ENCODE measurements at regions not wholly inside any gene's neighbourhood (a gene's known extent, or its start where the extent isn't known, plus 50 kb on each side); places are given as distances from the start of the nearest gene placed in this dataset.

DNA sequence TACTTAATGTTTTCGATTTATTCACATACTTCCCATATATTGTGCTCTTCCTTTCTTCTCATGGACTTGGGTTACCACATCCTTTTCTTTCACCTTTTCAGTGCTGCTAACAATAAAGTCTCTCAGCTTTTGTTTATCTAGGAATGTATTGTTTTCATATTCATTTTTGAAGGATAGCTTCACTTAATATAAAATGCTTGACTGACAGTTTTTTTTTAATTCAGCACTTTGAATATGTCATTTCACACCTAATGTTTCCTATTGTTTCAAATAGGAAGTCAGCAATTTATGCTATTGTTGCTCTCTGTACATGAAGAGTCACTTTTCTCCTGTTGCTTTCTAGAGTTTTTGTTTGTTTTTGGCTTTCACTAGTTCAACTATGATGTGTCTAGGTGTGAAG, 738.3 kb upstream of the STXBP6 start:
- TF ChIP-seq IRF2 (CRISPR knock-in tag; IDR thresholded peaks at IDR 0.05) = no peak
- TF ChIP-seq POLR2A (conservative IDR thresholded peaks at IDR 0.05) = no peak
- TF ChIP-seq HDGF (IDR thresholded peaks at IDR 0.05) = no peak
- TF ChIP-seq KLF6 (CRISPR knock-in tag; IDR thresholded peaks at IDR 0.05; ENCODE audit: borderline replicate concordance) = no peak
- TF ChIP-seq, protein P1, sequence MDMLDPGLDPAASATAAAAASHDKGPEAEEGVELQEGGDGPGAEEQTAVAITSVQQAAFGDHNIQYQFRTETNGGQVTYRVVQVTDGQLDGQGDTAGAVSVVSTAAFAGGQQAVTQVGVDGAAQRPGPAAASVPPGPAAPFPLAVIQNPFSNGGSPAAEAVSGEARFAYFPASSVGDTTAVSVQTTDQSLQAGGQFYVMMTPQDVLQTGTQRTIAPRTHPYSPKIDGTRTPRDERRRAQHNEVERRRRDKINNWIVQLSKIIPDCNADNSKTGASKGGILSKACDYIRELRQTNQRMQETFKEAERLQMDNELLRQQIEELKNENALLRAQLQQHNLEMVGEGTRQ (CRISPR knock-in tag; IDR thresholded peaks at IDR 0.05) = no peak
- no peak for TF ChIP-seq TEAD4 (IDR thresholded peaks at IDR 0.05; ENCODE audit: low read length)
- no peak for TF ChIP-seq TEAD4 (CRISPR knock-in tag; IDR thresholded peaks at IDR 0.05; ENCODE audit: borderline replicate concordance)
- no peak for TF ChIP-seq TCF7L2 (IDR thresholded peaks at IDR 0.05; ENCODE audit: low read depth, low read length)
- no peak for TF ChIP-seq CEBPG (CRISPR knock-in tag; IDR thresholded peaks at IDR 0.05)
- TF ChIP-seq CEBPG (tag; conservative IDR thresholded peaks at IDR 0.05 in 1 of 2, IDR thresholded peaks at IDR 0.05 in 1 of 2) = no peak
- no peak for TF ChIP-seq SAP30 (IDR thresholded peaks at IDR 0.05; ENCODE audit: borderline replicate concordance, insufficient read depth, low read depth, low read length, poor library complexity, severe bottlenecking)
- no peak for TF ChIP-seq EP300 (IDR thresholded peaks at IDR 0.05; ENCODE audit: low read length)
- TF ChIP-seq CEBPB (tag; IDR thresholded peaks at IDR 0.05) = no peak
- no peak for TF ChIP-seq ZFP30 (CRISPR knock-in tag; IDR thresholded peaks at IDR 0.05; ENCODE audit: borderline replicate concordance)
- no peak for TF ChIP-seq IFI16 (CRISPR knock-in tag; IDR thresholded peaks at IDR 0.05)
- TF ChIP-seq PURB (CRISPR knock-in tag; IDR thresholded peaks at IDR 0.05; ENCODE audit: low read depth) = no peak

Data from K562 (cell line).